ENCODE measurements at regions not wholly inside any gene's neighbourhood (a gene's known extent, or its start where the extent isn't known, plus 50 kb on each side); places are given as distances from the start of the nearest gene placed in this dataset.

GRCh38 chr2:66236067-66236685 is 198.7 kb upstream of the MEIS1 start:
- Mint-ChIP-seq H3K27me3 (ENCODE audit: low read depth, unreplicated experiment) (peaks cover 11% of the 10 kb centered on the region), H3K4me3 (ENCODE audit: unreplicated experiment) (no peak overlapping the region), H3K27ac (ENCODE audit: unreplicated experiment) (no peak overlapping the region), H3K36me3 (ENCODE audit: low read depth, unreplicated experiment) (no peaks in the 10 kb centered on the region), H3K9me3 (ENCODE audit: unreplicated experiment) (no peaks in the 10 kb centered on the region), H3K4me1 (ENCODE audit: low read depth, unreplicated experiment) (peaks cover 5% of the 10 kb centered on the region)
- Histone ChIP-seq H3K9me3 (ENCODE audit: insufficient read depth, low read depth, low read length) (no peaks in the 10 kb centered on the region), H3K4me2 (ENCODE audit: low read length) (no peak overlapping the region), H2AFZ (ENCODE audit: low read depth, low read length) (no peak overlapping the region), H3K36me3 (ENCODE audit: insufficient read depth, low read length) (no peaks in the 10 kb centered on the region), H4K20me1 (ENCODE audit: insufficient read depth, low read length) (no peaks in the 10 kb centered on the region), H3K27me3 (ENCODE audit: insufficient read depth, low read length) (no peaks in the 10 kb centered on the region), H3K27ac (ENCODE audit: low read depth, low read length) (no peak overlapping the region), H3K9ac (ENCODE audit: low read length) (no peak overlapping the region), H3K4me1 (ENCODE audit: insufficient read depth, low read length) (no peaks in the 10 kb centered on the region), H3K79me2 (ENCODE audit: insufficient read depth, low read length) (no peaks in the 10 kb centered on the region), H3K4me3 (ENCODE audit: insufficient read depth, low read depth, low read length) (no peak overlapping the region)
- FAIRE-seq (no peak), DNase-seq (ENCODE audit: low read depth) (no peak)
- TF ChIP-seq CTCF (IDR thresholded peaks at IDR 0.05; ENCODE audit: insufficient read depth, low read depth, low read length) = no peak
- no peak for TF ChIP-seq EZH2 (IDR thresholded peaks at IDR 0.05; ENCODE audit: insufficient read depth, low read length)

- H3K79me2 ChIP-seq (ENCODE audit: insufficient read depth, low read length) = no peaks in the 10 kb centered on the region
- no peak for FAIRE-seq
- Mint-ChIP-seq H3K4me1 (ENCODE audit: low read depth, unreplicated experiment) (peaks cover 5% of the 10 kb centered on the region), H3K27me3 (ENCODE audit: low read depth, unreplicated experiment) (peaks cover 11% of the 10 kb centered on the region), H3K27ac (ENCODE audit: unreplicated experiment) (no peak overlapping the region), H3K9me3 (ENCODE audit: unreplicated experiment) (no peaks in the 10 kb centered on the region), H3K36me3 (ENCODE audit: low read depth, unreplicated experiment) (no peaks in the 10 kb centered on the region), H3K4me3 (ENCODE audit: unreplicated experiment) (no peak overlapping the region)
- no peak overlapping the region for H2AFZ ChIP-seq (ENCODE audit: low read depth, low read length)
- H3K4me3 ChIP-seq (ENCODE audit: insufficient read depth, low read depth, low read length) = no peak overlapping the region
- no peaks in the 10 kb centered on the region for H3K4me1 ChIP-seq (ENCODE audit: insufficient read depth, low read length)
- no peaks in the 10 kb centered on the region for H3K36me3 ChIP-seq (ENCODE audit: insufficient read depth, low read length)
- no peak overlapping the region for H3K27ac ChIP-seq (ENCODE audit: low read depth, low read length)
- H3K9ac ChIP-seq (ENCODE audit: low read length) = no peak overlapping the region
- no peaks in the 10 kb centered on the region for H3K9me3 ChIP-seq (ENCODE audit: insufficient read depth, low read depth, low read length)
- H3K27me3 ChIP-seq (ENCODE audit: insufficient read depth, low read length) = no peaks in the 10 kb centered on the region
- DNase-seq (ENCODE audit: low read depth) = no peak
- H4K20me1 ChIP-seq (ENCODE audit: insufficient read depth, low read length) = no peaks in the 10 kb centered on the region
- TF ChIP-seq EZH2 (IDR thresholded peaks at IDR 0.05; ENCODE audit: insufficient read depth, low read length) (no peak), CTCF (IDR thresholded peaks at IDR 0.05; ENCODE audit: insufficient read depth, low read depth, low read length) (no peak)
- H3K4me2 ChIP-seq (ENCODE audit: low read length) = no peak overlapping the region
Measured at GRCh38 chr2:66235428-66235827, 199.5 kb upstream of the MEIS1 start.

- H3K36me3 ChIP-seq (ENCODE audit: insufficient read depth, low read length) = no peaks in the 10 kb centered on the region
- no peak overlapping the region for H3K9ac ChIP-seq (ENCODE audit: low read length)
- H2AFZ ChIP-seq (ENCODE audit: low read depth, low read length) = no peak overlapping the region
- H3K27me3 Mint-ChIP-seq (ENCODE audit: low read depth, unreplicated experiment) = peaks cover 11% of the 10 kb centered on the region
- no peaks in the 10 kb centered on the region for H3K9me3 ChIP-seq (ENCODE audit: insufficient read depth, low read depth, low read length)
- H3K4me3 ChIP-seq (ENCODE audit: insufficient read depth, low read depth, low read length) = no peak overlapping the region
- H3K79me2 ChIP-seq (ENCODE audit: insufficient read depth, low read length) = no peaks in the 10 kb centered on the region
- TF ChIP-seq EZH2 (IDR thresholded peaks at IDR 0.05; ENCODE audit: insufficient read depth, low read length) (no peak), CTCF (IDR thresholded peaks at IDR 0.05; ENCODE audit: insufficient read depth, low read depth, low read length) (no peak)
- H4K20me1 ChIP-seq (ENCODE audit: insufficient read depth, low read length) = no peaks in the 10 kb centered on the region
- no peak for DNase-seq (ENCODE audit: low read depth)
- H3K27me3 ChIP-seq (ENCODE audit: insufficient read depth, low read length) = no peaks in the 10 kb centered on the region
- no peak overlapping the region for H3K4me3 Mint-ChIP-seq (ENCODE audit: unreplicated experiment)
- H3K9me3 Mint-ChIP-seq (ENCODE audit: unreplicated experiment) = no peaks in the 10 kb centered on the region
- no peak for FAIRE-seq
- H3K36me3 Mint-ChIP-seq (ENCODE audit: low read depth, unreplicated experiment) = no peaks in the 10 kb centered on the region
- no peak overlapping the region for H3K27ac Mint-ChIP-seq (ENCODE audit: unreplicated experiment)
- peaks cover 5% of the 10 kb centered on the region for H3K4me1 Mint-ChIP-seq (ENCODE audit: low read depth, unreplicated experiment)
- H3K27ac ChIP-seq (ENCODE audit: low read depth, low read length) = no peak overlapping the region
- H3K4me2 ChIP-seq (ENCODE audit: low read length) = no peak overlapping the region
- H3K4me1 ChIP-seq (ENCODE audit: insufficient read depth, low read length) = no peaks in the 10 kb centered on the region
Measured at GRCh38 chr2:66233981-66234380, 200.9 kb upstream of the MEIS1 start.
